IMR-90 (cell line): ENCODE measurements at regions not wholly inside any gene's neighbourhood (a gene's known extent, or its start where the extent isn't known, plus 50 kb on each side); places are given as distances from the start of the nearest gene placed in this dataset.

ENCODE experiments used
- ATAC-seq: fragments of 200-7000 bp; cut with Tn5 transposase; 2 replicates; pipeline ENCODE4 v1.9.1; 2020; ENCODE audit warnings: low read depth, mild to moderate bottlenecking, moderate library complexity
- BruUV-seq: library from RNA; stranded (reverse); fragments of 400-500 nt; replicated peaks from 2 replicates; lab custom pipeline; 2021; lab: Mats Ljungman, UMichigan
- CTCF ChIA-PET: fragments of 300-600 bp; formaldehyde crosslinking; extraction: SDS; loops from one replicate; lab custom pipeline; 2021; ENCODE audit warnings: antibody characterized with exemption; lab: Yijun Ruan, JAX
- POLR2A ChIA-PET: fragments of 300-600 bp; sonication (Branson Sonifier 250); formaldehyde crosslinking; loops from one replicate; lab custom pipeline; 2022; ENCODE audit warnings: antibody characterized with exemption; ENCODE audit not compliant: unreplicated experiment; lab: Charles Lee
- DNase-seq: peaks from one replicate; pipeline ENCODE4 v3.0.0; 2013
- H2AFZ ChIP-seq: replicated peaks from 2 replicates; pipeline ENCODE3; 2013; ENCODE audit warnings: low read length, mild to moderate bottlenecking; ENCODE audit not compliant: poor library complexity
- H2AK5ac ChIP-seq: 2 replicates; pipeline ENCODE4 v1.6.1; 2013; ENCODE audit warnings: low read depth, low read length, inconsistent platforms
- H2AK9ac ChIP-seq: replicated peaks from 2 replicates; pipeline ENCODE3; 2013; ENCODE audit warnings: mild to moderate bottlenecking, low read depth, low read length, moderate library complexity; ENCODE audit not compliant: poor library complexity
- H2BK120ac ChIP-seq: 2 replicates; pipeline ENCODE4 v1.6.1; 2013; ENCODE audit warnings: low read depth, low read length, inconsistent platforms
- H2BK15ac ChIP-seq: 3 replicates; pipeline ENCODE4 v1.6.1; 2013; ENCODE audit warnings: low read depth, low read length, inconsistent platforms
- H2BK20ac ChIP-seq: 2 replicates; pipeline ENCODE4 v1.6.1; 2013; ENCODE audit warnings: low read depth, mild to moderate bottlenecking, inconsistent platforms, low read length, moderate library complexity
- H2BK5ac ChIP-seq: 2 replicates; pipeline ENCODE4 v1.6.1; 2013; ENCODE audit warnings: mild to moderate bottlenecking, low read depth, low read length, inconsistent platforms; ENCODE audit not compliant: poor library complexity, severe bottlenecking
- H3K14ac ChIP-seq: replicated peaks from 2 replicates; pipeline ENCODE4 v1.6.1; 2013; ENCODE audit warnings: low read depth, low read length, inconsistent platforms
- H3K18ac ChIP-seq: 2 replicates; pipeline ENCODE4 v1.6.1; 2013; ENCODE audit warnings: low read depth, low read length, control low read depth
- H3K23ac ChIP-seq: 2 replicates; pipeline ENCODE4 v1.6.1; 2013; ENCODE audit warnings: low read depth, low read length, inconsistent platforms
- H3K27ac ChIP-seq: 2 replicates; pipeline ENCODE4 v1.5.1; 2013; ENCODE audit warnings: mild to moderate bottlenecking, control low read depth, low read length; ENCODE audit not compliant: insufficient read depth
- H3K27me3 ChIP-seq: 2 replicates; pipeline ENCODE4 v1.6.1; 2013; ENCODE audit warnings: low read length; ENCODE audit not compliant: control insufficient read depth, insufficient read depth
- H3K36me3 ChIP-seq: 2 replicates; pipeline ENCODE4 v1.6.1; 2013; ENCODE audit warnings: low read length, mixed read lengths; ENCODE audit not compliant: control insufficient read depth, insufficient read depth
- H3K4ac ChIP-seq: 2 replicates; pipeline ENCODE4 v1.6.1; 2013; ENCODE audit warnings: low read depth, low read length, inconsistent platforms
- H3K4me1 ChIP-seq: 2 replicates; pipeline ENCODE4 v1.6.1; 2013; ENCODE audit warnings: low read length, mixed read lengths; ENCODE audit not compliant: control insufficient read depth, insufficient read depth
- H3K4me2 ChIP-seq: 2 replicates; pipeline ENCODE4 v1.6.1; 2013; ENCODE audit warnings: low read depth, mild to moderate bottlenecking, control low read depth, low read length, moderate library complexity
- H3K4me3 ChIP-seq: 2 replicates; pipeline ENCODE4 v1.5.1; 2013; ENCODE audit warnings: low read depth, mild to moderate bottlenecking, control low read depth, low read length, moderate library complexity; ENCODE audit not compliant: insufficient read depth
- H3K56ac ChIP-seq: 2 replicates; pipeline ENCODE4 v1.6.1; 2013; ENCODE audit warnings: low read length, inconsistent platforms; ENCODE audit not compliant: insufficient read depth; ENCODE audit errors: extremely low read depth
- H3K79me1 ChIP-seq, 2 experiments: 2 replicates each; pipeline ENCODE4 v1.6.1; 2013; ENCODE audit warnings: low read length in 2 of 2, inconsistent platforms in 1 of 2, low read depth in 1 of 2
- H3K9ac ChIP-seq: 2 replicates; pipeline ENCODE4 v1.6.1; 2013; ENCODE audit warnings: low read depth, low read length, control low read depth
- H3K9me1 ChIP-seq: 2 replicates; pipeline ENCODE4 v1.6.1; 2013; ENCODE audit warnings: low read length, inconsistent platforms; ENCODE audit not compliant: insufficient read depth
- H3K9me3 ChIP-seq: 2 replicates; pipeline ENCODE4 v1.6.1; 2013; ENCODE audit warnings: low read length; ENCODE audit not compliant: control insufficient read depth, insufficient read depth
- H4K20me1 ChIP-seq: 2 replicates; pipeline ENCODE4 v1.6.1; 2013; ENCODE audit warnings: low read length, inconsistent platforms; ENCODE audit not compliant: insufficient read depth
- H4K5ac ChIP-seq: 2 replicates; pipeline ENCODE4 v1.6.1; 2013; ENCODE audit warnings: mild to moderate bottlenecking, low read depth, low read length, control low read depth
- H4K8ac ChIP-seq, 2 experiments: 2 replicates each; pipeline ENCODE4 v1.6.1; 2013; ENCODE audit warnings: low read depth in 2 of 2, low read length in 2 of 2, control low read depth in 1 of 2, inconsistent platforms in 1 of 2
- H4K91ac ChIP-seq: 2 replicates; pipeline ENCODE4 v1.6.1; 2013; ENCODE audit warnings: low read depth, low read length, inconsistent platforms; ENCODE audit not compliant: insufficient read depth
- BHLHE40 ChIP-seq: fragments of 150-350 bp; IDR thresholded peaks from 2 replicates; pipeline ENCODE4 v1.6.1; 2016; ENCODE audit warnings: mild to moderate bottlenecking, low read depth, low read length
- CEBPB ChIP-seq: IDR thresholded peaks from 2 replicates; pipeline ENCODE4 v1.6.1; 2012; ENCODE audit warnings: low read depth, low read length, improper control_type of control experiment
- FOS ChIP-seq: fragments of 150-350 bp; IDR thresholded peaks from 2 replicates; pipeline ENCODE4 v1.6.1; 2016; ENCODE audit warnings: low read depth, low read length
- MAZ ChIP-seq: IDR thresholded peaks from 2 replicates; pipeline ENCODE4 v1.6.1; 2012; ENCODE audit warnings: low read depth, mild to moderate bottlenecking, low read length, improper control_type of control experiment, moderate library complexity, borderline replicate concordance
- RAD21 ChIP-seq: IDR thresholded peaks from 2 replicates; pipeline ENCODE4 v1.6.1; 2012; ENCODE audit warnings: low read length, improper control_type of control experiment
- RCOR1 ChIP-seq: IDR thresholded peaks from 2 replicates; pipeline ENCODE4 v1.6.1; 2012; ENCODE audit warnings: mild to moderate bottlenecking, low read length, improper control_type of control experiment; ENCODE audit not compliant: insufficient replicate concordance
- RFX5 ChIP-seq: IDR thresholded peaks from 2 replicates; pipeline ENCODE4 v1.8.0; 2012; ENCODE audit warnings: low read depth, mild to moderate bottlenecking, low read length, moderate library complexity
- WGBS, 2 experiments: methylation state at CpG; one replicate each; pipeline versions ENCODE4 v1.1.5 to v1.1.7; 2013; ENCODE audit warnings: missing lambda C conversion rate in 2 of 2; ENCODE audit not compliant: insufficient read length in 1 of 2; ENCODE audit errors: extremely low coverage in 2 of 2; 5-methylcytosine and 5-hydroxymethylcytosine counted together
- dilution Hi-C: fragments of 300-500 bp; cut with HindIII; formaldehyde crosslinking; loops from one replicate; pipeline ENCODE4 v1.14.3; 2018; ENCODE audit warnings: low sequenced_read_pairs; ENCODE audit not compliant: unreplicated experiment
- in situ Hi-C: fragments of 300-500 bp; cut with MboI; formaldehyde crosslinking; loops from 3 replicates; pipeline ENCODE4 v1.14.3; 2019; ENCODE audit warnings: low sequenced_read_pairs, inconsistent platforms, mixed read lengths
- intact Hi-C: fragments of 100-400 bp; cut with micrococcal nuclease; formaldehyde crosslinking; loops from 2 replicates; pipeline ENCODE4 v1.10.0; 2022
- TF ChIP-seq, protein P1 (sequence below): fragments of 150-350 bp; IDR thresholded peaks from 2 replicates; pipeline ENCODE4 v1.6.1; 2016; ENCODE audit warnings: low read depth, mild to moderate bottlenecking, low read length, moderate library complexity, borderline replicate concordance
- TF ChIP-seq, protein P2 (sequence below): fragments of 150-350 bp; IDR thresholded peaks from 2 replicates; pipeline ENCODE4 v1.6.1; 2017; ENCODE audit warnings: mild to moderate bottlenecking, antibody characterized with exemption, low read length, low read depth

DNA sequence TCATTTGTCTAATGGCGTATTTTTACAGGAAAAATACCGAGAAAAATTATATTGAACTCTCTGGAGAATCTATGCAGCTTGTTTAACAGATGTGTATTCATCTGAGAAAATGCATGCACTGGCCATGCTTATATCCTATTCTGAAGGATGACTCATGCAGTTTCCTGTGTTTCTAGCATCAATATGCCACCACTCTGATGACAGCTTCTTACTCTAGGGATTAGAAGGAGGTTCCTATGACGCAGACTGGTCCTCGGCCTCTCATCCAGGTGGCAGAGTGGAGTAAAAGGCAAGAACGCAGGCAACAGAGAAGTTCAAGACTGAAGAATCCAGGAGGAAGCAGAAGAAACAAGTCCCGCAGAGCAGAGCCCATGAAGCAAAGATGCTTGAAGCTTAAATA lies 910.0 kb upstream of the ROBO1 start:
- Histone ChIP-seq H3K9me3 (peaks cover 4% of the 10 kb centered on the region), H4K91ac (no peak overlapping the region), H3K14ac (no peak overlapping the region), H2BK15ac (no peak overlapping the region), H3K4me2 (no peak overlapping the region), H3K36me3 (no peaks in the 10 kb centered on the region), H4K5ac (no peak overlapping the region), H2AFZ (no peak overlapping the region), H3K79me1 (no peaks in the 10 kb centered on the region), H2AK9ac (no peak overlapping the region), H4K20me1 (no peaks in the 10 kb centered on the region), H3K4me1 (no peaks in the 10 kb centered on the region), H2BK120ac (no peak overlapping the region), H4K8ac (no peak overlapping the region), H3K27ac (no peak overlapping the region), H3K27me3 (no peaks in the 10 kb centered on the region), H3K4me3 (no peak overlapping the region), H3K9me1 (no peaks in the 10 kb centered on the region), H2BK20ac (no peak overlapping the region), H3K23ac (no peak overlapping the region), H2BK5ac (no peak overlapping the region), H3K18ac (no peak overlapping the region), H2AK5ac (no peak overlapping the region), H3K4ac (no peak overlapping the region), H3K9ac (no peak overlapping the region), H3K56ac (no peak overlapping the region)
- dilution Hi-C loops: no loop called here
- TF ChIP-seq MAZ (no peak), RAD21 (no peak), CEBPB (no peak), FOS (no peak), BHLHE40 (no peak), RCOR1 (no peak), RFX5 (no peak)
- TF ChIP-seq, protein P1, sequence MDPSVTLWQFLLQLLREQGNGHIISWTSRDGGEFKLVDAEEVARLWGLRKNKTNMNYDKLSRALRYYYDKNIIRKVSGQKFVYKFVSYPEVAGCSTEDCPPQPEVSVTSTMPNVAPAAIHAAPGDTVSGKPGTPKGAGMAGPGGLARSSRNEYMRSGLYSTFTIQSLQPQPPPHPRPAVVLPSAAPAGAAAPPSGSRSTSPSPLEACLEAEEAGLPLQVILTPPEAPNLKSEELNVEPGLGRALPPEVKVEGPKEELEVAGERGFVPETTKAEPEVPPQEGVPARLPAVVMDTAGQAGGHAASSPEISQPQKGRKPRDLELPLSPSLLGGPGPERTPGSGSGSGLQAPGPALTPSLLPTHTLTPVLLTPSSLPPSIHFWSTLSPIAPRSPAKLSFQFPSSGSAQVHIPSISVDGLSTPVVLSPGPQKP: no peak
- TF ChIP-seq, protein P2, sequence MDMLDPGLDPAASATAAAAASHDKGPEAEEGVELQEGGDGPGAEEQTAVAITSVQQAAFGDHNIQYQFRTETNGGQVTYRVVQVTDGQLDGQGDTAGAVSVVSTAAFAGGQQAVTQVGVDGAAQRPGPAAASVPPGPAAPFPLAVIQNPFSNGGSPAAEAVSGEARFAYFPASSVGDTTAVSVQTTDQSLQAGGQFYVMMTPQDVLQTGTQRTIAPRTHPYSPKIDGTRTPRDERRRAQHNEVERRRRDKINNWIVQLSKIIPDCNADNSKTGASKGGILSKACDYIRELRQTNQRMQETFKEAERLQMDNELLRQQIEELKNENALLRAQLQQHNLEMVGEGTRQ: no peak
- WGBS, 2 experiments: 33% methylated on average over 6 of the region's 6 CpGs; no CpG with 5 or more reads in 1 of the 2 experiments
- intact Hi-C loops: no loop called here
- BruUV-seq: no TSS peak
- in situ Hi-C loops: no loop called here
- ATAC-seq: no peak
- ChIA-PET CTCF (no interaction called here), POLR2A (no interaction called here)
- DNase-seq: no peak
